Ectodermal cell (in vitro differentiated cells): ENCODE measurements at regions not wholly inside any gene's neighbourhood (a gene's known extent, or its start where the extent isn't known, plus 50 kb on each side); places are given as distances from the start of the nearest gene placed in this dataset.

Experiments
- H3K27ac ChIP-seq: 2 replicates; pipeline ENCODE4 v1.7.0; 2013; ENCODE audit warnings: mild to moderate bottlenecking, low read depth, low read length; ENCODE audit not compliant: insufficient read depth, poor library complexity, severe bottlenecking
- H3K27me3 ChIP-seq: 2 replicates; pipeline ENCODE4 v1.7.0; 2013; ENCODE audit warnings: mild to moderate bottlenecking, low read length; ENCODE audit not compliant: insufficient read depth, control insufficient read depth, poor library complexity, severe bottlenecking
- H3K36me3 ChIP-seq: one replicate; pipeline ENCODE4 v1.7.0; 2013; ENCODE audit warnings: low read length; ENCODE audit not compliant: control insufficient read depth, insufficient read depth
- H3K4me1 ChIP-seq: one replicate; pipeline ENCODE4 v1.7.0; 2013; ENCODE audit warnings: low read length; ENCODE audit not compliant: control insufficient read depth, insufficient read depth
- H3K4me3 ChIP-seq: 2 replicates; pipeline ENCODE4 v1.7.0; 2013; ENCODE audit warnings: low read depth, low read length, control low read depth; ENCODE audit not compliant: insufficient read depth
- H3K9me3 ChIP-seq: 2 replicates; pipeline ENCODE4 v1.7.0; 2013; ENCODE audit warnings: mild to moderate bottlenecking, low read length, moderate library complexity; ENCODE audit not compliant: control insufficient read depth
- WGBS, 2 experiments: methylation state at CpG; one replicate each; pipeline ENCODE4 v1.1.7; 2013; ENCODE audit warnings: missing lambda C conversion rate in 2 of 2; 5-methylcytosine and 5-hydroxymethylcytosine counted together

- Histone ChIP-seq H3K4me1 (no peaks in the 10 kb centered on the region), H3K4me3 (no peak overlapping the region), H3K9me3 (no peaks in the 10 kb centered on the region), H3K36me3 (no peaks in the 10 kb centered on the region), H3K27ac (no peak overlapping the region), H3K27me3 (no peaks in the 10 kb centered on the region)
- 89 to 90% methylated on average over 1 of the region's 1 CpG for WGBS, 2 experiments
Measured at GRCh38 chr2:117222809-117223208, 591.7 kb upstream of the DDX18 start.

- no peaks in the 10 kb centered on the region for H3K9me3 ChIP-seq
- no peak overlapping the region for H3K27ac ChIP-seq
- H3K27me3 ChIP-seq = no peaks in the 10 kb centered on the region
- no peaks in the 10 kb centered on the region for H3K36me3 ChIP-seq
- no peak overlapping the region for H3K4me3 ChIP-seq
- H3K4me1 ChIP-seq = no peaks in the 10 kb centered on the region
- 89% methylated on average over 2 of the region's 2 CpGs for WGBS, 2 experiments
Measured at GRCh38 chr2:117232305-117232704, 582.2 kb upstream of the DDX18 start.

- Histone ChIP-seq H3K4me3 (no peak overlapping the region), H3K27me3 (no peaks in the 10 kb centered on the region), H3K27ac (no peak overlapping the region), H3K36me3 (no peaks in the 10 kb centered on the region), H3K9me3 (no peaks in the 10 kb centered on the region), H3K4me1 (peaks cover 3% of the 10 kb centered on the region)
- WGBS, 2 experiments = 72 to 77% methylated on average over 5 of the region's 6 CpGs
Measured at GRCh38 chr2:117257362-117257761, 557.1 kb upstream of the DDX18 start.

- no peaks in the 10 kb centered on the region for H3K9me3 ChIP-seq
- H3K4me3 ChIP-seq = no peak overlapping the region
- WGBS, 2 experiments = 67 to 88% methylated on average over 1 of the region's 1 CpG
- no peak overlapping the region for H3K27ac ChIP-seq
- H3K4me1 ChIP-seq = peaks cover 16% of the 10 kb centered on the region
- no peaks in the 10 kb centered on the region for H3K36me3 ChIP-seq
- no peaks in the 10 kb centered on the region for H3K27me3 ChIP-seq
Measured at GRCh38 chr2:117269574-117269973, 544.9 kb upstream of the DDX18 start.

- H3K4me3 ChIP-seq = no peak overlapping the region
- WGBS, 2 experiments = 80 to 91% methylated on average over 1 of the region's 1 CpG
- H3K4me1 ChIP-seq = peaks cover 16% of the 10 kb centered on the region
- H3K9me3 ChIP-seq = no peaks in the 10 kb centered on the region
- no peak overlapping the region for H3K27ac ChIP-seq
- H3K36me3 ChIP-seq = no peaks in the 10 kb centered on the region
- no peaks in the 10 kb centered on the region for H3K27me3 ChIP-seq
Measured at GRCh38 chr2:117271631-117272030, 542.9 kb upstream of the DDX18 start.

- H3K27ac ChIP-seq = peak overlapping the region; percentile 68
- peaks cover 16% of the 10 kb centered on the region for H3K4me1 ChIP-seq
- H3K4me3 ChIP-seq = no peak overlapping the region
- H3K27me3 ChIP-seq = no peaks in the 10 kb centered on the region
- no peaks in the 10 kb centered on the region for H3K36me3 ChIP-seq
- H3K9me3 ChIP-seq = no peaks in the 10 kb centered on the region
- 59 to 67% methylated on average over 5 of the region's 6 CpGs for WGBS, 2 experiments
Measured at GRCh38 chr2:117273009-117273671, 541.4 kb upstream of the DDX18 start.

GRCh38 chr2:117293012-117293411 lies 521.5 kb upstream of the DDX18 start:
- Histone ChIP-seq H3K4me3 (no peak overlapping the region), H3K27me3 (no peaks in the 10 kb centered on the region), H3K27ac (no peak overlapping the region), H3K9me3 (no peaks in the 10 kb centered on the region), H3K36me3 (no peaks in the 10 kb centered on the region), H3K4me1 (no peaks in the 10 kb centered on the region)
- WGBS, 2 experiments = 89 to 93% methylated on average over 1 of the region's 1 CpG

- WGBS, 2 experiments = 96 to 100% methylated on average over 2 of the region's 2 CpGs
- Histone ChIP-seq H3K27ac (no peak overlapping the region), H3K27me3 (no peaks in the 10 kb centered on the region), H3K4me3 (no peak overlapping the region), H3K4me1 (no peaks in the 10 kb centered on the region), H3K36me3 (no peaks in the 10 kb centered on the region), H3K9me3 (no peaks in the 10 kb centered on the region)
Measured at GRCh38 chr2:117299451-117299850, 515.0 kb upstream of the DDX18 start.

GRCh38 chr2:117308861-117309770 lies 505.4 kb upstream of the DDX18 start:
- Histone ChIP-seq H3K9me3 (no peaks in the 10 kb centered on the region), H3K36me3 (no peaks in the 10 kb centered on the region), H3K4me3 (no peak overlapping the region), H3K27me3 (no peaks in the 10 kb centered on the region), H3K4me1 (no peaks in the 10 kb centered on the region), H3K27ac (no peak overlapping the region)
- WGBS, 2 experiments = 89 to 94% methylated on average over 7 of the region's 7 CpGs

GRCh38 chr2:117321816-117322215 lies 492.7 kb upstream of the DDX18 start:
- H3K9me3 ChIP-seq = no peaks in the 10 kb centered on the region
- H3K27me3 ChIP-seq = no peaks in the 10 kb centered on the region
- no peaks in the 10 kb centered on the region for H3K36me3 ChIP-seq
- H3K4me3 ChIP-seq = no peak overlapping the region
- no peaks in the 10 kb centered on the region for H3K4me1 ChIP-seq
- 88 to 100% methylated on average over 1 to 2 of the region's 2 CpGs for WGBS, 2 experiments
- no peak overlapping the region for H3K27ac ChIP-seq
